ENCODE measurements at regions not wholly inside any gene's neighbourhood (a gene's known extent, or its start where the extent isn't known, plus 50 kb on each side); places are given as distances from the start of the nearest gene placed in this dataset.

GRCh38 chr1:70906800-70907199 lies 140.8 kb downstream of the PTGER3 start:
- TF ChIP-seq CTCF (IDR thresholded peaks at IDR 0.05) (no peak), EZH2 (IDR thresholded peaks at IDR 0.05; ENCODE audit: borderline replicate concordance, insufficient read depth, low read depth, low read length, poor library complexity, severe bottlenecking) (no peak)
